ENCODE measurements at regions not wholly inside any gene's neighbourhood (a gene's known extent, or its start where the extent isn't known, plus 50 kb on each side); places are given as distances from the start of the nearest gene placed in this dataset.
"Not testable (repeated sequence)": the region's sequence is repeated elsewhere in the genome, so short reads cannot be mapped to it uniquely, and the experiment has no call there.

GRCh38 chr16:21422824-21423223 lies 144.7 kb upstream of the CRYM start:
- in situ Hi-C loops (cut with HindIII; ENCODE audit: low pct_unique_long_range_greater_than_20kb, low sequenced_read_pairs); DNase-seq (ENCODE audit: low read depth): not testable (repeated sequence)

- in situ Hi-C loops (cut with HindIII; ENCODE audit: low pct_unique_long_range_greater_than_20kb, low sequenced_read_pairs); DNase-seq (ENCODE audit: low read depth): not testable (repeated sequence)
Measured at GRCh38 chr16:21404699-21405098, 126.6 kb upstream of the CRYM start.

GRCh38 chr16:21397866-21398265 lies 119.8 kb upstream of the CRYM start:
- in situ Hi-C loops (cut with HindIII; ENCODE audit: low pct_unique_long_range_greater_than_20kb, low sequenced_read_pairs); DNase-seq (ENCODE audit: low read depth): not testable (repeated sequence)

- DNase-seq (ENCODE audit: low read depth); in situ Hi-C loops (cut with HindIII; ENCODE audit: low pct_unique_long_range_greater_than_20kb, low sequenced_read_pairs): not testable (repeated sequence)
Measured at GRCh38 chr16:21396545-21396944, 118.5 kb upstream of the CRYM start.

- in situ Hi-C loops (cut with HindIII; ENCODE audit: low pct_unique_long_range_greater_than_20kb, low sequenced_read_pairs); DNase-seq (ENCODE audit: low read depth): not testable (repeated sequence)
Measured at GRCh38 chr16:21390634-21391033, 112.5 kb upstream of the CRYM start.

- DNase-seq (ENCODE audit: low read depth); in situ Hi-C loops (cut with HindIII; ENCODE audit: low pct_unique_long_range_greater_than_20kb, low sequenced_read_pairs): not testable (repeated sequence)
Measured at GRCh38 chr16:21389860-21390259, 111.8 kb upstream of the CRYM start.

- DNase-seq (ENCODE audit: low read depth), result not testable (repeated sequence)
Measured at GRCh38 chr16:21387757-21388156, 109.7 kb upstream of the CRYM start.

GRCh38 chr16:21386201-21386915 lies 108.3 kb upstream of the CRYM start:
- in situ Hi-C loops (cut with HindIII; ENCODE audit: low pct_unique_long_range_greater_than_20kb, low sequenced_read_pairs); DNase-seq (ENCODE audit: low read depth): not testable (repeated sequence)

More at GRCh38 chr16:21387757-21388156, 109.7 kb upstream of the CRYM start:
- in situ Hi-C loops (cut with HindIII; ENCODE audit: low pct_unique_long_range_greater_than_20kb, low sequenced_read_pairs), result not testable (repeated sequence)

GRCh38 chr16:21383682-21384081 lies 105.6 kb upstream of the CRYM start:
- in situ Hi-C loops (cut with HindIII; ENCODE audit: low pct_unique_long_range_greater_than_20kb, low sequenced_read_pairs); DNase-seq (ENCODE audit: low read depth): not testable (repeated sequence)

GRCh38 chr16:21379645-21380044 lies 101.6 kb upstream of the CRYM start:
- in situ Hi-C loops (cut with HindIII; ENCODE audit: low pct_unique_long_range_greater_than_20kb, low sequenced_read_pairs); DNase-seq (ENCODE audit: low read depth): not testable (repeated sequence)

GRCh38 chr16:21376196-21376899 lies 98.3 kb upstream of the CRYM start:
- in situ Hi-C loops (cut with HindIII; ENCODE audit: low pct_unique_long_range_greater_than_20kb, low sequenced_read_pairs); DNase-seq (ENCODE audit: low read depth): not testable (repeated sequence)

GRCh38 chr16:21375334-21375733 lies 97.2 kb upstream of the CRYM start:
- in situ Hi-C loops (cut with HindIII; ENCODE audit: low pct_unique_long_range_greater_than_20kb, low sequenced_read_pairs); DNase-seq (ENCODE audit: low read depth): not testable (repeated sequence)

- DNase-seq (ENCODE audit: low read depth); in situ Hi-C loops (cut with HindIII; ENCODE audit: low pct_unique_long_range_greater_than_20kb, low sequenced_read_pairs): not testable (repeated sequence)
Measured at GRCh38 chr16:21373454-21373853, 95.4 kb upstream of the CRYM start.

- in situ Hi-C loops (cut with HindIII; ENCODE audit: low pct_unique_long_range_greater_than_20kb, low sequenced_read_pairs), result not testable (repeated sequence)
- DNase-seq (ENCODE audit: low read depth), result peak; percentile 60
Measured at GRCh38 chr16:21372862-21373261, 94.8 kb upstream of the CRYM start.

- not testable (repeated sequence) for DNase-seq (ENCODE audit: low read depth)
Measured at GRCh38 chr16:21372162-21372835, 94.2 kb upstream of the CRYM start.

GRCh38 chr16:21370791-21371190 lies 92.7 kb upstream of the CRYM start:
- peak; percentile 69 for DNase-seq (ENCODE audit: low read depth)
- in situ Hi-C loops (cut with HindIII; ENCODE audit: low pct_unique_long_range_greater_than_20kb, low sequenced_read_pairs), result not testable (repeated sequence)

More at GRCh38 chr16:21372162-21372835, 94.2 kb upstream of the CRYM start:
- in situ Hi-C loops (cut with HindIII; ENCODE audit: low pct_unique_long_range_greater_than_20kb, low sequenced_read_pairs), result not testable (repeated sequence)

GRCh38 chr16:21368973-21369942 lies 91.2 kb upstream of the CRYM start:
- DNase-seq (ENCODE audit: low read depth); in situ Hi-C loops (cut with HindIII; ENCODE audit: low pct_unique_long_range_greater_than_20kb, low sequenced_read_pairs): not testable (repeated sequence)

Data from Caki2 (cell line).